Activated T-helper 1 cell treated with anti-CD3 and anti-CD28 coated beads, Interleukin-12 subunit alpha, Interleukin-12 subunit beta, Interleukin-2, Interleukin-4 antibody, amounts not matched to agents 30 ng/mL and 10 ng/mL and 1 ng/mL, durations not matched to agents 14 hours and 24 hours and 36 hours (primary cell): ENCODE measurements at regions not wholly inside any gene's neighbourhood (a gene's known extent, or its start where the extent isn't known, plus 50 kb on each side); places are given as distances from the start of the nearest gene placed in this dataset.
"Not testable (repeated sequence)": the region's sequence is repeated elsewhere in the genome, so short reads cannot be mapped to it uniquely, and the experiment has no call there.

ENCODE experiments used
- DNase-seq: peaks from one replicate; pipeline ENCODE4 v3.0.0; 2021; ENCODE audit warnings: low spot score
- H3K27ac Mint-ChIP-seq: one replicate; pipeline ENCODE4 v1.8.0; 2021; ENCODE audit warnings: mild to moderate bottlenecking, mixed read lengths
- H3K27me3 Mint-ChIP-seq: one replicate; pipeline ENCODE4 v1.8.0; 2022; ENCODE audit warnings: mild to moderate bottlenecking, moderate library complexity, mixed read lengths; ENCODE audit not compliant: insufficient read depth
- H3K36me3 Mint-ChIP-seq: one replicate; pipeline ENCODE4 v1.8.0; 2021; ENCODE audit warnings: low read depth, mixed read lengths
- H3K4me1 Mint-ChIP-seq: one replicate; pipeline ENCODE4 v1.8.0; 2021; ENCODE audit warnings: low read depth, mixed read lengths
- H3K4me3 Mint-ChIP-seq: one replicate; pipeline ENCODE4 v1.8.0; 2021; ENCODE audit warnings: mild to moderate bottlenecking, moderate library complexity, mixed read lengths
- H3K9me3 Mint-ChIP-seq: one replicate; pipeline ENCODE4 v1.8.0; 2021; ENCODE audit warnings: mixed read lengths
- intact Hi-C: fragments of 100-400 bp; cut with micrococcal nuclease; formaldehyde crosslinking; loops from one replicate; pipeline ENCODE4 v1.15.1; 2024

DNA sequence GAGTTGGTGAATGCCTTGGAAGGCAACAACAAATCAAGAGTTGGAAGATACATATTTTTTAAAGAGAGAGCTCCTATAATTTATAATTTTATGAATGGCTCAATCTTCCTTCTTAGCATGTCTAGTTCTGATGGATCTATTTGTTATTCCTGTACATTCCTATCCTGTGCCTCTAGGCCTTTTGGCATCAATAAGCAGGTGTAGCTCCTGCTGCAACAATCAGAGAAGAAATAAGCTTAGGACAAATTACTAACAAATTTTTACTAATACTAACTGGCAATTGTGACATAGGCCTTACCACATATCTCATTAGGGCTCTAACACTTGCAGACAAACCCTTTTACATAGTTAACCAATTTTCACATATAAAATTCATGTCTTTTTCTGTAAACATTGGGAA lies 682.0 kb downstream of the LTN1 start:
- no peak overlapping the region for H3K4me3 Mint-ChIP-seq
- intact Hi-C loops = no loop called here
- no peak for DNase-seq
- H3K4me1 Mint-ChIP-seq = no peaks in the 10 kb centered on the region
- H3K9me3 Mint-ChIP-seq = no peaks in the 10 kb centered on the region
- H3K36me3 Mint-ChIP-seq = no peaks in the 10 kb centered on the region
- no peaks in the 10 kb centered on the region for H3K27me3 Mint-ChIP-seq
- no peak overlapping the region for H3K27ac Mint-ChIP-seq

DNA sequence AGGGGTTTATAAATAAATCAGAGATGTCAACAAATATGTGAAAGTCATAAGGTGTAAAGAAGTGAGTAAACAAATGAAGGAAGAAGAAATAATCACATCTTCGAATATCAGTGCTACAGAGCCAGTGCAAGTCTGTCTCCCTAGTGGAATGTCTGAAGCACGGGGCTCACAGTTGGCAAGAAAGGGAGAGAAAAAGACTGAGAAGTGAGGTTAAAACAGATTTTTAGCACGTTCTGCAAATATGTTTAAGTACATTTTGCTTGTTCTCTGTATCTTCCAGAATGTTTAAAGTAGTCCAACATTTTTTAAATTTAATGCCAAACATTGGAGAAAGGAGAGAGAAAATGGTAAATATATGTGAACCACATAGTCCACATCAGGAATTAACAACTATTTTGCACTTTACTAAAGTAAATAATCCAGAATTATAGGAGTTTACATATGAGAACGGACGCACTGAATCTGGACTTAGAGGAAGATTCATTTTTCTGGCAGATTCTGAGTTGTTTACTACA lies 682.4 kb downstream of the LTN1 start:
- DNase-seq = no peak
- Mint-ChIP-seq H3K27me3 (no peaks in the 10 kb centered on the region), H3K9me3 (no peaks in the 10 kb centered on the region), H3K4me3 (no peak overlapping the region), H3K4me1 (no peaks in the 10 kb centered on the region), H3K36me3 (no peaks in the 10 kb centered on the region), H3K27ac (no peak overlapping the region)
- intact Hi-C loops = no loop called here

DNA sequence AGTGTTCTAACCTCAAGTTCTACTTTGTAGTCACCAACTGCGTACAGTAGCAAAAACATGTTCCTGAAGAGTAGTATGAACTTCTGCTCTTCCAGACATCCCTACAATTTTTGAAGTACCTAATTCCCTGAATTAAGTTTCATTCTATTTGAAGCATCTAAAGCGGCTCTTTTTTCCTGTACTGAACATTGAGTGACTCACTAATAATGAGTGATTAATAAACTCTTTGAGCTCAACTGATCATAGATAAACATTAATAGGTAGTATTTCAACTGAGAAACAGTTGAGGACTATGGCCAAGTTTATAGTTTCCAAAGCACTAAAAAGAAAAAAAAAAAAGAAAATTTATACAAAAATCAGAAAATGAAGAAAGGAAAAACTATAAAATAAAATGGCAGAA lies 683.1 kb downstream of the LTN1 start:
- Mint-ChIP-seq H3K36me3 (no peaks in the 10 kb centered on the region), H3K4me3 (no peak overlapping the region), H3K27ac (no peak overlapping the region), H3K4me1 (no peaks in the 10 kb centered on the region), H3K27me3 (no peaks in the 10 kb centered on the region), H3K9me3 (no peaks in the 10 kb centered on the region)
- intact Hi-C loops = no loop called here
- no peak for DNase-seq

DNA sequence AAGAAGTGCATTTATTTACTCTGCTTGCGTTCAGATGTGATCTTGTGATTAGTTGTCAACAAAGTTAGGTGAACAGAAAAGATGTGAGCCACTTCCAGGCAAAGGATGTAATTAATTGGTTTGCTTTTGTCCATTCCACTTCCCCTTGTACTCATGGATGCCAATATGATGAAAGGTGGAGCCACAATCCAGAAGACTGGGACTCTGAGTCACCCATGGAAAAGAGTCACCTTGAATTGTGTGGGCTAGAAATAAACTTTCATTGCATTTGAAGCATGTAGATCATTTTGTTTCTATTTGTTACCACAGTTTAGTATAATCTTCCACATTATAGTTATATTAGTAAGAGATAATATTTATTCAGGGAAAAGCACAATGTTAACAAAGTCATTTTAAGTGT lies 684.2 kb downstream of the LTN1 start:
- intact Hi-C loops = no loop called here
- Mint-ChIP-seq H3K27me3 (no peaks in the 10 kb centered on the region), H3K27ac (no peak overlapping the region), H3K9me3 (no peaks in the 10 kb centered on the region), H3K4me3 (no peak overlapping the region), H3K36me3 (no peaks in the 10 kb centered on the region), H3K4me1 (no peaks in the 10 kb centered on the region)
- no peak for DNase-seq

DNA sequence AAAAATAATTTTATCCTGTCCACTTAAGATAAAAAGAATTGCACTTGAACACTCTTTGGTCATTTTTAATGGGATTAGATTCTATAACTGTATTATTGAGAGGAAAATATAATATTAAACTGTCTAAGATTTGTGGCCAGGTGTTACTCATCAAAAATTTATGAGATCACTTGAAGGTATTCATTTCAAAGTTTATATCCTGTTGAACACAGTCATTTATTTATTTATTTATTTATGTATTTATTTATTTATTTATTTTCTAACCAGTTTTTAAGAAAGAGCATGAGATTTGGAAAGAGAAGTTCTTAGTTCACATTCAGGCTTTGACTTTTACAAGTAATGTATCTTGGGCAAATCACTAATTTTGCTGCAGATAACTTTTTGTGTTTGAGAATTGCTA lies 692.7 kb downstream of the LTN1 start:
- Mint-ChIP-seq H3K4me1 (no peaks in the 10 kb centered on the region), H3K4me3 (no peak overlapping the region), H3K36me3 (no peaks in the 10 kb centered on the region), H3K27me3 (no peaks in the 10 kb centered on the region), H3K27ac (no peak overlapping the region), H3K9me3 (no peaks in the 10 kb centered on the region)
- intact Hi-C loops = no loop called here
- DNase-seq = no peak

DNA sequence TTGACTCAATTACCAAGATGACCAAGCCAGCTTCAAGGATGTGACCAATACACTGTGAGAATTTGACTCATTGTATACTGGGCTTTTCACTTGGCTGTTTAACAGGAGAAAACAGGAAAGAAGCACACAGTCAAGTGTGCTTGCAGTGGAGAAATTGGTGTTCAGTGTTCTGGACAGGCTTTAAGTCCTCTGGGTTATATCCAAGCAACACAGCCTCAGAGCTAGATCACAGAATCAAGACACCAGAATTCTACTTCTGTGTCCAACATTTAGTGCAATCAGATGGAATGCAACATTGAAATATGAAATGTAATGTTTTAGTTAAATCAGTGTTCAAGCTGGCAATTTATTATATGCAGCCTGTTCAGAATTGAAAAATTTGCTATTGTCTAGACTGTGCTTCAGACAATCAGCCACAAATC lies 694.4 kb downstream of the LTN1 start:
- Mint-ChIP-seq H3K4me1 (no peaks in the 10 kb centered on the region), H3K27ac (no peak overlapping the region), H3K9me3 (no peaks in the 10 kb centered on the region), H3K36me3 (no peaks in the 10 kb centered on the region), H3K4me3 (no peak overlapping the region), H3K27me3 (no peaks in the 10 kb centered on the region)
- intact Hi-C loops = no loop called here
- no peak for DNase-seq

DNA sequence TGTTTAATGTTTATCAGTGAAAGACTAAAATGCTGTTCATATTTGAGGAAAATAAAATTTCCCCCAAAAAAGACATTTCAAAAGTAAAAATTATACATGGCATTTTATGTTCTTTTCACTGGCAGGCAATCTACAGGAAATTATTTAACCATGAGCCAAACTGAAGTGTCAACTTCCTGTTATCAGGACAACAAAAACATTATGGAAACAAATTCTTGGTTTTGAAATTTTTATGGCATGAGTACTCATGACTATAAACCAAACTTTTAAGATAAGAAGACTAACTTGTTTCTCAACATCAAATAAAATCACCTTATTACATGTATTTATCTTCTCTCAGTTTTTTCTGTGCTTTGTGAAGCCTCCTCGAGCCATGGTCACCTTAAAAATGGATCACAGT lies 698.6 kb downstream of the LTN1 start:
- no peaks in the 10 kb centered on the region for H3K4me1 Mint-ChIP-seq
- no peaks in the 10 kb centered on the region for H3K27me3 Mint-ChIP-seq
- H3K27ac Mint-ChIP-seq = no peak overlapping the region
- H3K9me3 Mint-ChIP-seq = peaks cover 5% of the 10 kb centered on the region
- intact Hi-C loops = no loop called here
- no peaks in the 10 kb centered on the region for H3K36me3 Mint-ChIP-seq
- no peak for DNase-seq
- no peak overlapping the region for H3K4me3 Mint-ChIP-seq

DNA sequence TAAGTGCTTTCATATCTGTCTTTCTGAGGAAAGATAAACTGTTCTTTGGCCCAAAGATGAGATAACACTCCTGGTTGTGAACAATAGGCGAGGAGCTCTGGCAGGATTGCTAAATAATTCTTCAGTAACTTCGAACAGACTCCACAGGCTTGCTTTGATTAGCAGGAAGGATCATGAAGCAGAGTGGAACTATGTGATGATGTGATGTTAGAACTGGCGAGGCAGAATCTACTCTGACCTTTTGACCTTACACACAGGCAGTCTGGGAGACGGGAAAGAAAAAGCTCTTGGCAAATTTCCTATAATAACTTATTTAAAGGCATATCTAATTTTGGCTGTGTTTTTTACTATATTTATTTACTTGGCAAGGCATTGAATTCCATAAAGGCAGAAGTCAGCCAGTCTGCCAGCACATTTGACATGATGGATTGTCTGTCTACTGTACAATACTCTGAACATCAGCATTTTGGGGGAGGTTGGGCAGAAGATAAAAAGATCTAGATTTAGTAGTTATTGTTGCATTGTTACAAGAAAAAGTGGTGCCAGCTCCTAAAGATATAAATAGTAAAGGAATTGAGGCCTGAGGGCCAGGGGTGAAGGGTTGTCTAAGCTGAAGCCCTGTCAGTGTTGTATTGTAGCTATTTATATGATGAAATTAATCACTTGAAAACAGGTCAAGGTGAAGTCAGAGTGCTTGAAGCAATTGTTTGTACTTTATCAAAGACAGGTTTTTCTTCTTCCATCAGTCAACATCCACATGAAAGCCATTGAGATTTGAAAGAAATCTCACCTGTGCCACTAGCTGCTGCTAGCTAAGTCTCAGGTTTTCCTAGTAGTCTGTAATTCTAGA lies 708.8 kb downstream of the LTN1 start:
- Mint-ChIP-seq H3K4me1 (no peaks in the 10 kb centered on the region), H3K9me3 (peaks cover 4% of the 10 kb centered on the region), H3K4me3 (no peak overlapping the region), H3K27me3 (no peaks in the 10 kb centered on the region), H3K27ac (no peak overlapping the region), H3K36me3 (no peaks in the 10 kb centered on the region)
- intact Hi-C loops = no loop called here
- DNase-seq = no peak

DNA sequence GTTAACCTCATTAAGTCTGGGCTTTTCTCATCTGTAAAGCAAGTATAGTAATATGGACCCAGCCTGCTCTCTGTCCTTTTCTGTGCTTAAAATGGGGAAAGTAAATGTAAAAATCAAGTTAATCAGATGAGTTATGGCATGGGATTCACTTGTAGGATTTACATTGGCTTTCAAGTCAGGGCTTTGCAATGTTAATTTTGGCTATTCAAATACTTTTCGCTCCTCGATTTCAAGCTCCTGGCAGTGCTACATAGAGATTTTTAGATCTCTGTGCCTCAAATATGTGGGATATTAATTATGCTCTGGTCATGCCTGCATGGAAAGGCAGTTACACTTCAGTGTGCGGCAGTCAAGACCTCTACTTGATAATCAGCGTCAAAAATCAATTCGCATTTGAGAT lies 709.8 kb downstream of the LTN1 start:
- H3K36me3 Mint-ChIP-seq = no peaks in the 10 kb centered on the region
- H3K9me3 Mint-ChIP-seq = peaks cover 4% of the 10 kb centered on the region
- DNase-seq = no peak
- H3K4me3 Mint-ChIP-seq = no peak overlapping the region
- no peaks in the 10 kb centered on the region for H3K4me1 Mint-ChIP-seq
- no peaks in the 10 kb centered on the region for H3K27me3 Mint-ChIP-seq
- H3K27ac Mint-ChIP-seq = no peak overlapping the region
- intact Hi-C loops = no loop called here

DNA sequence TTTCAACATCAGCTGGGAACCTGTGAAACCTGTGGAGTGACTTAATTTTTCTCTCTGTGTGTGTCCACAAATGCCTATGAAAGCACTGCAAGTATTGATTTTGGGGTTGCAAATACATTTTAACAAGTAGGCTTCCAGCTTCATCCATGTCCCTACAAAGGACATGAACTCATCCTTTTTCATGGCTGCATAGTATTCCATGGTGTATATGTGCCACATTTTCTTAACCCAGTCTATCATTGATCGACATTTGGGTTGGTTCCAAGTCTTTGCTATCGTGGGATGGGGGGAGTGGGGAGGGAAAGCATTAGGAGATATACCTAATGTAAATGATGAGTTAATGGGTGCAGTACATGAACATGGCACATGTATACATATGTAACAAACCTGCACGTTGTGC lies 711.3 kb downstream of the LTN1 start:
- H3K27me3 Mint-ChIP-seq, H3K4me3 Mint-ChIP-seq, intact Hi-C loops, H3K27ac Mint-ChIP-seq, H3K36me3 Mint-ChIP-seq, H3K9me3 Mint-ChIP-seq, H3K4me1 Mint-ChIP-seq, DNase-seq: not testable (repeated sequence)

DNA sequence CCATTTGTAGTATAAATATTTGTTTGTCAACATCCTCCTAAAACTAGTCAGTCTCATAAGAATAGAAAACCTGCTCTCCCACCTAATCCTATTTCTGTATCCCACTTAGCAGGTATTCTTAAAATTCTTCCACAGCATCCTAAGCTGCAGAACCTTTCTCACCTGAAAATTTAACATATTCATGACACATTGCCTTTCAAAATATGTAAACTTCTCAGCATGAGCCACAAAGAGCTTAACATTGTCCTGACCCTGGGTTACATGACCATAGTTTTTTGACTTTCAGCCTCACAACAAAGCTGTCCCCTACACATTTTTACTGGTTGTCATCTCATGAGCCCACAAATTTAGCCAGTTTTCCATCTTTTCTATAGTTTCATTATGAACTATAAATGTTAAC lies 712.1 kb downstream of the LTN1 start:
- Mint-ChIP-seq H3K4me1 (no peaks in the 10 kb centered on the region), H3K9me3 (peaks cover 4% of the 10 kb centered on the region), H3K36me3 (no peaks in the 10 kb centered on the region), H3K4me3 (no peak overlapping the region), H3K27me3 (no peaks in the 10 kb centered on the region), H3K27ac (no peak overlapping the region)
- intact Hi-C loops = no loop called here
- no peak for DNase-seq

DNA sequence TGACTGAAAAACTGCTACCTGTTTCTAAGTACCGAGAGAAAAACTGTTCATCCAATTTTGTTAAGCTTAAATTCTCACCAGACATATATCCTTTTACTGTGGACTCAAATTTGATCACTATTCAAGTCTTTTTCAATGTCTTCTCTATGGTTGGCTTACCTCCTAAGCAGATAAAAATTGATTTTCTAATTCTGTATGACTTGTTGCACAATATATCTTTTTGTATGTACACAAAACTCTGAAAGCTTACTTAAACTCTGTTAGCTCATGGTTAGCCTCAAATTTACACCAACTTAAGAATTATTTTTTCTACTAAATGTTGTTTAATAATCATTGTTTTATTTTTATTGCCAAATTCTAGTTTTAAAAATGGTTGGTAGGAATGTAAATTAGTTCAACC lies 715.4 kb downstream of the LTN1 start:
- H3K4me3 Mint-ChIP-seq = no peak overlapping the region
- H3K36me3 Mint-ChIP-seq = no peaks in the 10 kb centered on the region
- no peaks in the 10 kb centered on the region for H3K27me3 Mint-ChIP-seq
- no peak for DNase-seq
- intact Hi-C loops = no loop called here
- no peak overlapping the region for H3K27ac Mint-ChIP-seq
- H3K9me3 Mint-ChIP-seq = peaks cover 4% of the 10 kb centered on the region
- no peaks in the 10 kb centered on the region for H3K4me1 Mint-ChIP-seq

DNA sequence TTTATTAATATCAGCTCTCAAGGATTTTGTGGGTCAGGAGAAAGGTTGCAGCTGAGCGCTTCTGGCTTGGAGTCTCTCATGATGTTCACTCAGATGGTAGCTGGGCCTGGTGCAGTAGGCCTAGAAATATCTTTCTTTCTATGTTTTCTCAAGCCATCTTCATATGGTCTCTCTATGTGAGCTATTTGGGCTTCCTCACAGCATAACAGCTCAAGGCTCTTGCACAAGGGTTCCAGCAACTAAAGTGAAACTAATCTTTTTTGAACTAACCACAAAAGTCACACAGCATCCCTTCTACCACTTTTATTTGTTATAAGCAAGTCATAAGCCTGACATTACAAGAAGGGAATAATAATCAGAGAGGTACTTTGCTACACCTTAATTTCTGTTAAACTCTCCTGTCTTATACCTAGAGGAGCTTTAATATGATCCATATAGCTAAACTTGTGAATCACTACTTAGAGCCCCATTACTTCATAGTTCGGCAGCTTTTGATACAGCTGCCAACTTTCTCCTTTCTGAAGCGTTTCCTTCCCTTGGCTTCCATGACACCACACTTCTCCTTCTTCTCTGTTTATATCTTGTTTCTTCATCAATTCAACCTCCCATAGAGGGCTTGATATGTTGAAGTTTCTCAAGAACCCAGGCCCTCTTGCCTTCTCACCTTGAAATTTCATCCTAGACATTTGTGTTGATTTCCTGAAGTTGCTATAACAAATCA lies 720.2 kb downstream of the LTN1 start:
- Mint-ChIP-seq H3K27me3 (no peaks in the 10 kb centered on the region), H3K36me3 (no peaks in the 10 kb centered on the region), H3K9me3 (no peaks in the 10 kb centered on the region), H3K27ac (no peak overlapping the region), H3K4me1 (no peaks in the 10 kb centered on the region), H3K4me3 (no peak overlapping the region)
- DNase-seq = no peak
- intact Hi-C loops = no loop called here
